HG02798 (cell line): ENCODE measurements at regions not wholly inside any gene's neighbourhood (a gene's known extent, or its start where the extent isn't known, plus 50 kb on each side); places are given as distances from the start of the nearest gene placed in this dataset.
A peak's percentile ranks its signal among the peaks of the same experiment; 100 is the strongest.
"Not testable (repeated sequence)": the region's sequence is repeated elsewhere in the genome, so short reads cannot be mapped to it uniquely, and the experiment has no call there.

Experiments used
- ATAC-seq: cut with Tn5 transposase; IDR thresholded peaks from one replicate; pipeline ENCODE4 v1.9.1; 2021; ENCODE audit warnings: mild to moderate bottlenecking; ENCODE audit not compliant: unreplicated experiment, poor library complexity

GRCh38 chr3:82461049-82461889 is 699.8 kb upstream of the GBE1 start:
- no peak for ATAC-seq

GRCh38 chr3:82448320-82448719 is 686.9 kb upstream of the GBE1 start:
- ATAC-seq, result no peak

GRCh38 chr3:82428821-82429220 is 667.4 kb upstream of the GBE1 start:
- not testable (repeated sequence) for ATAC-seq

- ATAC-seq, result no peak
These were observed 662.5 kb upstream of the GBE1 start for GRCh38 chr3:82424031-82424339.

GRCh38 chr3:82423268-82424030 is 662.0 kb upstream of the GBE1 start:
- no peak for ATAC-seq

GRCh38 chr3:82416830-82417229 is 655.4 kb upstream of the GBE1 start:
- peak; percentile 53 for ATAC-seq

GRCh38 chr3:82416349-82416748 is 654.9 kb upstream of the GBE1 start:
- no peak for ATAC-seq

GRCh38 chr3:82413171-82413570 is 651.7 kb upstream of the GBE1 start:
- ATAC-seq, result no peak

- ATAC-seq, result no peak
These were observed 648.9 kb upstream of the GBE1 start for GRCh38 chr3:82410366-82410765.

- ATAC-seq, result no peak
These were observed 648.4 kb upstream of the GBE1 start for GRCh38 chr3:82409842-82410241.

- ATAC-seq, result no peak
These were observed 630.8 kb upstream of the GBE1 start for GRCh38 chr3:82392203-82392775.

GRCh38 chr3:82390868-82391267 is 629.4 kb upstream of the GBE1 start:
- ATAC-seq, result no peak

GRCh38 chr3:82386647-82387046 is 625.2 kb upstream of the GBE1 start:
- no peak for ATAC-seq

GRCh38 chr3:82384181-82384580 is 622.7 kb upstream of the GBE1 start:
- ATAC-seq, result no peak

GRCh38 chr3:82382831-82383230 is 621.4 kb upstream of the GBE1 start:
- ATAC-seq, result no peak

- no peak for ATAC-seq
These were observed 616.9 kb upstream of the GBE1 start for GRCh38 chr3:82378392-82378791.

- no peak for ATAC-seq
These were observed 615.4 kb upstream of the GBE1 start for GRCh38 chr3:82376883-82377282.

- ATAC-seq, result not testable (repeated sequence)
These were observed 612.4 kb upstream of the GBE1 start for GRCh38 chr3:82373833-82374232.

GRCh38 chr3:82364827-82365226 is 603.4 kb upstream of the GBE1 start:
- no peak for ATAC-seq

GRCh38 chr3:82363131-82363530 is 601.7 kb upstream of the GBE1 start:
- no peak for ATAC-seq

GRCh38 chr3:82355228-82355627 is 593.8 kb upstream of the GBE1 start:
- ATAC-seq, result no peak
